ENCODE measurements at regions not wholly inside any gene's neighbourhood (a gene's known extent, or its start where the extent isn't known, plus 50 kb on each side); places are given as distances from the start of the nearest gene placed in this dataset.
"Not testable (repeated sequence)": the region's sequence is repeated elsewhere in the genome, so short reads cannot be mapped to it uniquely, and the experiment has no call there.

DNA sequence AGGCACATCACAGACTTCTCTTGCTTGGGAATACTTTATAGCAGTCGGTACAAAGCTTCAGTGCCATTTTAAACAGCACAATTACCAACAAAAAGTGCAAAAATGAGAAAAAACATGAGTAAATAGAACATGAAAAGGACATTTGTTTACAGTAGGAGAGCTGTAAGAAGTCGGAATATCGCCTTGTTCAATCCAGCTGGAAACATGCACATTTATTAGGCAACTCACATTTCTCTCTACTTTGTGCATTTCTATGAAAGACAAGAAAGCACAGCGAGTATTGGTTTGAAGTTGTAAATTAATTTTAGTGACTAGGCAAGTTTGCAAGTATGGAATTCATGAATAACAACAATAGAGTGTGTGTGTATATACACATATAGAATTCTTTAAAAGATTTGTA lies 484.7 kb downstream of the DACH1 start:
- DNase-seq: no peak

DNA sequence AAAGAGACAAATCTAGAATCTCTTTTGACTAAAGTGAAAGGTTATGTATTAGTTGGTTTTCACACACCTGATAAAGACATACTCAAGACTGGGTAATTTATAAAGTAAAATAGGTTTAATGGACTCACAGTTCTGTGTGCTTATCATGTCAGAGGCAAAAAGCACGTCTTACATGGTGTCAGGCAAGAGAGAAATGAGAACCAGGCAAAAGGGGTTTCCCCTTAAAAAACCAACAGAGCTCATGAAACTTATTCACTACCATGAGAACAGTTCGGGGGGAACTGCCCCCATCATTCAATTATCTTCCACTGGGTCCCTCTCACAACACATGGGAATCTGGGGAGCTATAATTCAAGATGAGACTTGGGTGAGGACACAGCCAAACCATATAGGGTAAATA lies 486.8 kb downstream of the DACH1 start:
- DNase-seq: no peak

DNA sequence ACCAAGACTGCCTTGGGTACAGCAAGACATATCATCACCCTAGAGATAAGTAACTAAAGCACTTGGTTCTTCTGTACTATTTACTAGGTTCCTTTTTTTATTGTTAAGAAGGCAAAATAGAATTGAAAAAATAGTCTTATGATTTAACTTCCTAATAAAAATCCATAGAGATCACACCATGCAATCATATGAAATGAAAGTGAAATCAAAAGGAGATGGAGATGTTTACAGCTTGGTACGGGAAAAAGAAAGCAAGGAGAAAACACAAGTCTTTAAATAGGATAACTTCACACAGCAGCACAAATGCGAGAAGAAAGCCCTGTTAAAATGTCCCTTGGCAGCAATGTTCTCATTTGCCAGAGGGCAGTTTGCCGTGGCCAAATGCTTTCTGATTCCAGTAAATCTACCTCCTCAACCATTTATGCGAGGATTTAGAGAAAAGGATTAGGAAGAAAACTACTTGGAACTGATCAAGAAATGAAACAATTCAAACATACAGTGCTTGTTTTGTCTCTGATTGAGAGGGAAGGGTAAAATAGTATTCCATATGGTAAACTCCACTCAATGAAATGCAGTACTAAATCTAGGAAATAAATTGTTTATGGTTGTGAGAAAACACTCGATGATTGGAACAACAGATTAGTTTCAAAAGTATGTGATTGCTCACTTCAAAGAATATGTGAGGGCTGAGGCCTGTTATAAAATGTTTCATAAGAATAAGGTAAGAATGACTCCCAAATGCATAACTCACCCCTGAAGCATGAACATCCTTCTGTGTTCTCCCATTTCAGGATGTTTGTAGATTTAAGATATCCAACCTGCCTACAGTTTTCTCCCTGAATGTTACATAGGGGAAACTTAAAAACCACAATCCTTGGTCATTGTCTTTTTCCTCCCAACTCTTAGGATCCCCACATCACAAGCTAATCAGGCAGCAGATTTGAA lies 487.8 kb downstream of the DACH1 start:
- no peak for DNase-seq

DNA sequence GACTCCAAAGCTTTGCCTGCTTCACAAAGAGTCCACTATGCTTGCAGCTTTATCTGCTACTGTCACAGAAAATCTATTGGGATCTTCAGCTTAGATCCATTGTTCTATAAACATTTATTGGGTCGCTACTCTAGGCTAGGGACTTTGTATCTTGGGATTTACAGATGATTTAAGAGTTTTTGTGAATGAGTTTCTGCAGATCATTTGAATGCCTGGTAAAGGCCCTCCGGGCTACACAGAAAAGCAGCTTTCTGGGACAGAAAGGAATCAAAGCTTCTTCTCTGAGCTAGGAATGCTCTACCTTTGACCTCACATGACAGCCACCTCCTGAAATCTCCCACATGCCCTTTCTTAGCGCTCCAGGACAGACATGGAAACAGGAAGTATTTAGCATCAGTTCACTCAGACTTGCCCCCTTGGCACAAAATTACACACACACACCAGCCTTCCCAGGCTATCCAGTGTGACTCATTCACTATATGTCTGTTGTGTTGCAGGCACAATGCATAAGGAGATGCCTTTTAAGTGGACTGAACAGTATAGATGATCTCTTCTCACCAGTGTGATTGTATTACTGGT lies 492.4 kb downstream of the DACH1 start:
- DNase-seq: no peak

DNA sequence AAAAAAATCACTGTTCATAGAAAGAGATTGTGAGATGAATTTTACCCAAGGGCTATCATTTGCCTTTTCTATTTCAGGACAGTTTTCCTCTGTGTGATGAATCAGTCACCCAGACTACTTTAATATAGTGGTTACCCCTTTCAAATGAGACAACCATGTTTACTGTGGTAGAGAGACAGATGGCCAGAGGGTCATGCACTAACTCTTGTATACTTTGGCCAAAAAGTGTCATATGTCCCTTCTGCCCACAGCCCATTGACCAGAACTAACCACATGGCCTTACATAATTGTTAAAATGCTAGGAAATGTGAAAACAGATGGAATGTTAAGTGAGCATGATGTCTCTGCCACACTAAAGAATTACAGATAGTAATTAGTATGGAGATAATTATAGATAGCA lies 498.7 kb downstream of the DACH1 start:
- DNase-seq: no peak

DNA sequence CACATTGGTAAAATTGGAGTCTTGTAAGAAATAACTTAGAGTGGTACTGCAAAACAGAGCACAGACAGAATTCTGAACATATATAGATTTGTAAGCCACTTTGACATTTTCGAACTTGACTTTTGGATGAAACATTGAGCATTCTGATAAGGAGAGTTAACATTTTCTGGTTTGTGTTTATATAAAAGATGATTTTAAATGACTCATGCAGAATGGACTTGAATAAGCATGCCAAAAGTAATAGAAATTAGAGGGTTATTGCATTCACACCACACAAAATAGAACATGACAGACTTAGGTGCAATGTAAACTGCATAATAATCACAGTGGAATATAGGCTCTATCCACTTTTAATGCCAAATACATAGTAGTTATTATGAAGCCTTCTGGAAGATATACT lies 507.0 kb downstream of the DACH1 start:
- DNase-seq: no peak

DNA sequence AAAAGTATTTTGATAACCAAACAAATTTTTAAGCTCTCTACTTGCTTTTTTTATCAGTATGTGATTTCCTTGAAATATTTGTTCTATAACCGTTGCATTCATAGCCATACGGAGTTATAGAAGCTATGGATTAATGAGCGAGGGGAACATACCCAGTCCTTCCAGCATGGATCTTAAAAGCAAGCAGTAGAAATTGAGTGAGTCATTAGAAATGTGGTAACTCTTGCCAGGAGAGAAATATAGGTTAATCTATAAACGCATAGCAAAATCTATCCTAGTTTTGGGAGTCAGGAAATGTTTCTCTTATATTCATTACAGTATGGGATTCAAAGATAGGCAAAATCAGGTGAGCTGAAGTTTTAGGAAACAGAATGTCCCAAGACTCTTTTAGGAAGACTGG lies 507.4 kb downstream of the DACH1 start:
- no peak for DNase-seq

DNA sequence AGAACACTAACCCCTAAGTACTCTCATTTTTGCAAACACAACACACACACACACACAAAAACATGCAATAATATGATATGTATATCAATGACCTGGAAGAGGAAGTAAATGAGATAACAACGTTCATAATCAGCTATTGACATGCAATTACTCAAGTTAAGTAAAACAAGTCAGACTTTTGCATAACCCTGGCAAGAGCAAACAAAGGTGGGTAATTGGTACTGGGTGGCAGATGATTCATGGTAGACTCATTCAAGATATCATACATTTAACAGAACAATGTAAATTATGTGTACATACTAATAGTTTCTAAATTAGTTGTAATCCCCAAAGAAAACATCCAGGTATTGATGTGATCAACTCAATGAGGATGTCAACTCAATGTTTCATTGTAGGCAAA lies 508.8 kb downstream of the DACH1 start:
- DNase-seq: no peak

DNA sequence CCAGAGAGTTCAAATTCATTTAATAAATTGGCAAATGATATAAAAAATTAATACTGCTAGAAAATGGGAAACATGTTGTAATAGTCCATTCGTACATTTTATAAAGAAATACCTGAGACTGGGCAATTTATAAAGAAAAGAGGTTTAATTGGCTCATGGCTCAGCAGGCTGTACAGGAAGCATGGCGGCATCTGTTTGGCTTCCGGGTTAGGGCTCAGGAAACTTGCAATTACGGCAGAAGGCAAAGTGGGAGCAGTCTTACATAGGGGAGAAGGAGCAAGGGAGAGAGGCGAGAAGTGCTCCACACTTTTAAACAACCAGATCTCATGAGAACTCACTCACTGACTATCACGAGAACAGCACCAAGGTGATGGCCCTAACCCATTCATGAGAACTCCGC lies 512.0 kb downstream of the DACH1 start:
- no peak for DNase-seq

DNA sequence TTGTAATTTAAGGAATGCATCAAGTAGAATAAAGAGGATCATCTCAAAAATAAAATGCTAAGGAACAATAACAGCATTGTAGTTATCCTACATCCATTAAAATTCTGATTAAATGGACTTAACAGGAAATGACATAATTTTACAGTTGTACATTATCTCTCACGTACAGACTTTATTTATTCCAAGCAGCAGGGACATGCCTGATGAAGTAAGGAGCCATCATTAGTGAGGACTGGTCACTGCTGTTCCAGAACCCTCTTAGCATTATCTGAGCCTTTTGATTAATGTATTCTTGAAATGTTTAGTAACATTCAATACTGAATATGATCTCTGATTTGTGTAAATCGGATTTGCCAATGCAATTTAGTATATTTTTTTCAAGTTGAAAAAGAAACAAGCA lies 516.1 kb downstream of the DACH1 start:
- no peak for DNase-seq

DNA sequence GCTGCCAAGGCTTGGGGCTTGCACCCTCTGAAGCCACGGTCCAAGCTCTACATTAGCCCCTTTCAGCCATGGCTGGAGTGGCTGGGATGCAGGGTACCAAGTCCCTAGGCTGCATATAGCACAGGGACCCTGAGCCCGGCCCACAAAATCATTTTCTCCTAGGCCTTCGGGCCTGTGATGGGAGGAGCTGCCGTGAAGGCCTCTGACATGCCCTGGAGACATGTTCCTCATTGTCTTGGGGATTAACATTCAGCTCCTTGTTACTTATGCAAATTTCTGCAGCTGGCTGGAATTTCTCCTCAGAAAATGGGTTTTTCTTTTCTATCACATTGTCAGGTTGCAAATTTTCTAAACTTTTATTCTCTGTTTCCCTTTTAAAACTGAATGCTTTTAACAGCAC lies 521.1 kb downstream of the DACH1 start:
- not testable (repeated sequence) for DNase-seq

DNA sequence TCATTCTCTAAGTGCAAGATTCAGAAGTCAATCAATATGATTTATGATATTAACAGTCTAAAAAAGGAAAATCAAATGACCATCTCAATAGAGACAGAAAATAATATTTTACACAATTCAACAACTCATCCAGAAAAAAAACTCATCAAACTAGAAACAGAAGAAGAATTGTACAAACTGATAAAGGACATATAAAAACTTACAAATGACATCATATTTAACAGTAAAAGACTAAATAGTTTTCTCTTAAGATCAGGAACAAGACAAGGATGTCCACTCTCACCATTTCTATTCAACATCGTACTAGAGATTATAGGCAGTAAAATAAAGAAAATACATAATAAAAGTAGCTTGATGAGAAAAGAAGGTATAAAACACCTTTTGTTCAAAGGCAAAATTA lies 527.3 kb downstream of the DACH1 start:
- DNase-seq: no peak

DNA sequence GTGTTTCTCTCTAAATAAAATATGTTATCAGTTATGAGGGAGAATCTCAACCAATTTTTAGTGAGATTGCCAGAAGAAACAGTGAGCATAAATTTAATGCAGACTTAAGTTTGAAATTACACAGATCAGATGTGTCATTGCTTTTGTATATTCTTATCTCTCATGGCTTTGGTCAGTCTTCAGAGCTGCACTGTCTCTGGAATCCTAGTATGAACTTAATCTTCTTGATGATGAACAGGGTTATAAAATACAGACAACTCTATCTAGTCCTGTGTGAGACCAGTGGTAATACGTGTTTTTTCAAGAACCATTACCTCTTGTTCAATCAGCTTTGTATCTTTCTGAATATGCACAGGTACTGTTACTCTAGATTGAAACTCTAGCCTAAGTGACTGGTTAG lies 528.0 kb downstream of the DACH1 start:
- no peak for DNase-seq

DNA sequence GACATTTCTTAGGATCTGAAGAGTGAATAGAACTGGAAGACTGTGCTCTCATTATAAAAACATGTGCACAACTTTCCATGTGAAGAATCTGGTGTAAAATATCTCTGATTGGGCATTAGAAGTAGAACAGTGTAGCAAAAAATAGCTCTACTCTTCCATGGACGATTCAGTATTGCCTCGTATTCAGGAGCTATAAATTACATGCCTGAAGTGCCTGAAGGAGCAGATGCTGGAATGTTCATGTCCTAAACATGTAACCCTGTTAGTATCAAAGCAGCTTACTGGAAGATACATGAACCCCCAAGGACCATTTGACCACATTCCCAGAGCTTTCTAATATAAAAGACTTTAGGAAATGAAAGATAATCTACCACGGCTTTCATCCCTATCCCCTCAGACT lies 528.9 kb downstream of the DACH1 start:
- DNase-seq: no peak

DNA sequence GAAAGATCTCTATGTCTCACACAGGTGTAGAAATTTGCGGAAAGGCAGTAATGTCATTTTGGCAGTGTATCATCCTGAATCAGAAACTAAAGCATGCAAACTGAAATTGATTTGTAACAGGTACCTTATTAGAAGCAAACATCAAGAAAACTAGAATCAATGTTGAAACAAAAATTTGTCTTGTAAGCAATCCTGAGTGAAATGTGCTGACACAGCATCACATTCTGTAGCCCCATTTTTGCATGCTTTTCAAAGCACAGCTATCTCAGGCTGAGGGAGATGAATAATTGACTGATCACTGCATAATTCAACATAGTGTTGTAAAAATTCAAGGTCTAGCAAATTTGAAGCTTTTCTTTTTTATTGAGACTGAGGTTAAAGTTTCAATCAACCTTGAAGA lies 539.7 kb downstream of the DACH1 start:
- no peak for DNase-seq

DNA sequence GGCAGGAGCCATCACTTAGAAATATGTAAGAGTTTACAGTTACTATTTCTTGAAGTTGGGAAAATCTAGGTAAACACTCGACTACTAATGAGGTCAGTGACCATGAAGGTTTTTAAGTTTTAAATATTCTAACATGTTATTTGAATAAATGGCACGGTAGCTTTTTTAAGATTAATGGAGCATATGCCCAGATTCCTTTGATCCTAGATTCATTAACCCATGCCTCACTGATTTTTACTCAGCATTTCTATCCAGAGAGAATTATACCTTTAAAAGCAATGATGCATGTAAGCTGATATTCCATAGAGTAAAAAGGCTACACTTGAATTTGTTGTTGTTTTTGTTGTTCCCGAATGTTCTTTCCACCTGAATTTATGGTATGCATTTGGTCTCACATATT lies 541.4 kb downstream of the DACH1 start:
- no peak for DNase-seq

DNA sequence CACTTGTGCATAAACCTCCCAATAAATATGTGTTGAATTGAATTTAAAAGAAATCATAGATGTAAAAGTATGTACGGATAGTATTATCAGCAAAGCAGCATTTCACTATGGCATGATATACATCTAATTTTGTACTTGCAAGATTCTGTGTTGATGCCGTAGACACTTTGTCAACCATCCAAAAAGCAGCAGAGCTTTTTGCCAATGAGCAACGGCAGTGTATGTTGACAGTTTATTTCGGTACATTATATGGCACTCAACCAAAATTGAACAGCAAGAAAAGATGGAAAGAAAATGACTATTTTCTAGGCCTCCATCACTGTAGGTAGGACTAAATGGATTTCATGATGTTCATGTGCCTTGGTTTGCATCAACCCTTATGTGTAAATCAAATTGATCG lies 543.7 kb downstream of the DACH1 start:
- DNase-seq: no peak

DNA sequence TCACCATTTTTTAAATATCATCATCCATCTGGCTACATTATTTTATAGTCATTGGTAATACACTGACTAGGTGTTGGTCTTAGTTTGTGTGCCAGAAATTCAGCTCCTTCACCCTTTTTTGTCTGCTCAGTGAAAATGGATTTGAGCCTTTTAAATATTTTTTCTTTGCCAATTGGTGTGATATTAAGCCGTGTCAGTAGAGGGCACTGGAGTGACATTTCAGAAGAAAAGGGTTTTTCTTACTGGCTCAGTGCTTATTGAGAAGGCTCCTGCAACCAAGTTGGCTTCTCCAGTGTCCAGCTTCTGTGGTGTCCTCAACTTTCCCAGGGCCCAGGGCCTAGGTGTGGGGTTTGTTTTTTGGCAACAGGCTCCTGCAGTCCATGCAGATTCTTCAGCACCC lies 546.6 kb downstream of the DACH1 start:
- DNase-seq: no peak

DNA sequence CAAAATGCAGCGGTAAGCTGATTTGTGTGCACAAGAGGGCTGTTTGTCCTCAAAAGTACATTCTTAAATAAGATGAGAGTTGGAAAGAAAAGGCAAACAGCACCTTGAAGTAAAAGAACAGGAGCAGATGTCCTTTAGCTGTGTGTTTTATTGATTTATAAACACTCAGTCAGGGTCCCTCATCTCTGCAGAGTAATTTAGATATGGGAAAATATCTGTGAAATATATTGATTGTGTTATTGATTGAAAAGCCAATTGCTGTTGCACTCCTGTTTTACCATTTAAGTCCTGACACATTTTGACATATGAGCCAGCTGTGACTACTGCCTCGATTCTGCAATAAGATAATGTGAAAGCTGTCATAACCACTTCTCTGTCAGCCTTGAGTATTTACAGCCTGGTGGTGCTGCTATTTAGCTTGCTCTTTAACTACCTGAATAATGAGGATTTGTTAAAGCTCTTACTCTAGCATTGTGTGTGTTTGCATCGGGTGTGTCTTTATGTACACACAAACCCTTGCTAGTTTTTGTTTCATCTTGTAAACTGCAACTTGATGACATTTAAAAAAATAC lies 550.1 kb downstream of the DACH1 start:
- no peak for DNase-seq

DNA sequence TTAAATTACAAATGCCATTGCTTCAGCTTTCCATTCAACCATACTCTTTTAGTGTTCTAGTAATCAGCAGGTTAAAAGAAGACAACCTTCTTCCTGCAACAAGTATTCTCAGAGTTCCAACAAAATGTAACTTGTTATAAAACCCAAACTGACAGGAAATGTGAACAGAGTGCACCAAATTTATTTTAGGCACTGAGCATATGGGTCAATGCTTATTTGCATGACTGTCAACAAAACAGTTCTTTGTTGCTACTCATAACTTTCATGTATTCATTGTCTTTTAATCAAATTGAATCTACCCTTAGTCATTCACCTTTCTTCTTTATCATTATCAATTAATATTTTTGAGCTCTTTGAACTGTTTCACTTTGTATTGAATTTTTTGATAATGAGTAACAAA lies 554.1 kb downstream of the DACH1 start:
- DNase-seq: no peak

DNA sequence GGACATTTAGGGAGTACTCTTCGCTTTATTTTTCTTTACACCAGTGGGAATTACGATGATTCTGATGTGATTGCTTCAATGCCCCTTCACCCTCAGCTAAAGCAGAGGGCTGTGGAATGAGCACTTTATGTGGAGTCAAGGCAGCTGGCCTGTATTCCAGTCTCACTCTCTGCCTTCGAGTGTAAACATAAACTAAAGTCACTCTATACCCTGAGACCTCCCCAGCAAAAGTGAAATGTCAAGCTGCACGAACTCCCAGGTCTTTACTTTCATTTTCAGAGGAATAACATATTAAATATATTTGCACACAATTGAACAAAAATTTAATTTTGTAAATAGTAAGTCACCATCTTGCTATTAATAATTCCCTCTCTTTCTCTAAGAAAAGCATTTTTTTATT lies 557.1 kb downstream of the DACH1 start:
- DNase-seq: no peak

DNA sequence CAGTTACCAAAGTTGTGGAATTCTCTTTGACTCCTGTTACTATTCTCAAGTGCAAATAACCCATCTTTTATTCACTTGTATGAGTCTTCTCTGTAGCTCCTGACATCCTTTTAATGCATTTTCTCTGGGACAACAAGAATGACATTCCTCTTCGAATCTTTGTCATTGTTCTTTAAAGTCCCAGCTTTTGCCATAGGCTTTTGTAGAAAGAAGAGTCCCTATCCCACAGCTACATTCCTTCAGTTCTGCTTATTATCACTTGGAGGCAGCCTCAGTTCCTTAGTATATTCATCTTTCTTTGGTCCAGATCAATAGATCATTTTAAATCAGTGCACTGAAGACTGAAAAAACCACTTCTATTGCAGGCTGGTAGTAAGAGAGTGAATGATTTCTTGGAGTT lies 560.2 kb downstream of the DACH1 start:
- DNase-seq: no peak

DNA sequence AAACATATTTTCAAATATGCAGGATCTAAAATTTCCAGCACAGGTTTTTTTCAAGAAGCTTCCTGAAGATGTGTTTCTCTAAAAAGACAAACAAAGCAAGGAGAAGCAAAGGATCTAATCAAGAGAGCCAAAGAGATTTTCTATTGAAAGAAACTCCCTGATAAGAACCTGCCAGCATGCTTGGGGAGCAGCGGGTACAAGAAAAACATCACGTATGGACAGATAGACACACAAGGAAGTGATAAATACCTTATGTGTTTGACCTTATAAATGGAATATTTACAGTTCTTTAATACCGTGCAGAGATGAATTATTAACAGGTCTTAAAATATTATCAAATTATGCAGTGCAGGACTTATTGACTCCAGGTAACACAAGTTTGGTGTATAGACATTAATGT lies 562.1 kb downstream of the DACH1 start:
- no peak for DNase-seq

DNA sequence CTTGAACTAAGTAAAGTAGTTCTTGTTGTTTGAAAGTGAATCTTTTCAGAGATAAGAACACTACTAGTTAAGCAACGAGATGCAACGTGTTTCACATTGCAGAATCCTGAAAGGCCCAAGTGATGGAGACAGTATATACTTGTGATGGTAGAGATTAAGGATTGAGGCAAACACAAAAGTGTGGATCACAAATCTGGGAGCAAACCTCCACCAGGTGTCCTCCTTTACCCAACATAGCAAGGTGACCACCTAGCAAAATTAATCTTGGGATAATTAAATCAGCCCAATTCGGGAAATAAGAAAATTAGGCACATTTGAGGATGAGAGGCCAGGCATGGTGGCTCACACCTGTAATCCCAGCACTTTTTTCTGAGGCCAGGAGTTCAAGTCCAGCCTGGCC lies 563.9 kb downstream of the DACH1 start:
- no peak for DNase-seq

DNA sequence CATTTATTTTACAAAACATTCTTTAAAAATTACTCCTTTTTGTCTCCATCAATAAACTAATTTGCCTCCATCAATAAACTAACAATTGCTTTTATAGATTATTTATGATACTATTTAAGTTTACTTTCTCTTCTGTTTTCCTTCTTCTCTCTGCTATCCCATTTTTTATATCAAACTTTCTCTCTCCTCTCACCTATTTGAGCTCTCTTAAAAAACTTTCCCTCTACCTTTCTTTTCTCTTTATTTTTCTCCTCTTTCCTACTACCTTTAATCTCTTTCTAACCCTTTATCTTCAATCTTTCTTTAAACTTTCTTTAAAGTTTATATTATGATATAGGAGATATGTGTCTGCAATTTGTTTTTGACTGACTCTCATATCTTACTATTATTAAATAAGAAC lies 566.4 kb downstream of the DACH1 start:
- no peak for DNase-seq
